SK-N-SH (cell line): ENCODE measurements at regions not wholly inside any gene's neighbourhood (a gene's known extent, or its start where the extent isn't known, plus 50 kb on each side); places are given as distances from the start of the nearest gene placed in this dataset.

ENCODE experiments used
- CTCF ChIA-PET: fragments of 300-600, 350-600 bp; formaldehyde crosslinking; extraction: SDS; loops from one replicate; lab custom pipeline; 2021; lab: Yijun Ruan, JAX
- POLR2A ChIA-PET: fragments of 350-600 bp; sonication (Branson Sonifier 250); formaldehyde crosslinking; extraction: SDS; loops from one replicate; lab custom pipeline; 2020; ENCODE audit warnings: antibody characterized with exemption, inconsistent platforms; lab: Yijun Ruan, JAX
- DNase-seq: peaks from one replicate; pipeline ENCODE4 v3.0.0; 2012
- H2AFZ ChIP-seq: fragments of 200-600 bp; sonication (generic); 2 replicates; pipeline ENCODE4 v1.8.1; 2016; ENCODE audit warnings: antibody characterized with exemption, mild to moderate bottlenecking, low read depth
- H3F3A ChIP-seq: fragments of 200-600 bp; sonication (generic); replicated peaks from 2 replicates; pipeline ENCODE3; 2016; ENCODE audit warnings: antibody characterized with exemption, mild to moderate bottlenecking; ENCODE audit not compliant: insufficient read depth
- H3K27ac ChIP-seq, 2 experiments: fragments of 200-500 bp in 1 of 2; fragments of 200-600 bp in 1 of 2; sonication (Bioruptor generic) in 1 of 2; sonication (generic), shearing (Covaris generic) in 1 of 2; 2 replicates each; pipeline versions ENCODE4 v1.5.1 to v1.6.1; 2014 to 2016; ENCODE audit warnings: low read depth in 2 of 2, inconsistent platforms in 1 of 2, low read length in 1 of 2, mild to moderate bottlenecking in 1 of 2, mixed read lengths in 1 of 2
- H3K27me3 ChIP-seq: fragments of 200-600 bp; sonication (generic), shearing (Covaris generic); 2 replicates; pipeline ENCODE4 v1.6.1; 2016; ENCODE audit warnings: mixed run types; ENCODE audit not compliant: insufficient read depth
- H3K36me3 ChIP-seq, 2 experiments: fragments of 200-500 bp in 1 of 2; fragments of 200-600 bp in 1 of 2; sonication (Bioruptor generic) in 1 of 2; sonication (generic) in 1 of 2; replicated peaks in 1 of 2; 2 replicates each; pipeline versions ENCODE3 to v1.5.1; 2014 to 2016; ENCODE audit warnings: low read length in 1 of 2, mild to moderate bottlenecking in 1 of 2; ENCODE audit not compliant: insufficient read depth in 2 of 2, control insufficient read depth in 1 of 2
- H3K4me1 ChIP-seq, 2 experiments: fragments of 200-500 bp in 1 of 2; fragments of 200-600 bp in 1 of 2; sonication (Bioruptor generic) in 1 of 2; sonication (generic), shearing (Covaris generic) in 1 of 2; 2 replicates each; pipeline versions ENCODE4 v1.5.1 to v1.6.1; 2014 to 2016; ENCODE audit warnings: low read depth in 1 of 2, low read length in 1 of 2, mixed run types in 1 of 2; ENCODE audit not compliant: insufficient read depth in 2 of 2, control insufficient read depth in 1 of 2
- H3K4me2 ChIP-seq: fragments of 200-600 bp; sonication (generic), shearing (Covaris generic); 2 replicates; pipeline ENCODE4 v1.6.1; 2017; ENCODE audit warnings: mixed run types
- H3K4me3 ChIP-seq, 2 experiments: fragments of 200-500 bp in 1 of 2; fragments of 200-600 bp in 1 of 2; sonication (Bioruptor generic) in 1 of 2; sonication (generic), shearing (Covaris generic) in 1 of 2; 2 replicates each; pipeline versions ENCODE4 v1.5.1 to v1.8.1; 2014 to 2016; ENCODE audit warnings: low read depth in 2 of 2, inconsistent platforms in 1 of 2, low read length in 1 of 2, mild to moderate bottlenecking in 1 of 2, mixed read lengths in 1 of 2, moderate library complexity in 1 of 2
- H3K79me2 ChIP-seq: fragments of 200-600 bp; sonication (generic); 2 replicates; pipeline ENCODE4 v1.8.1; 2017; ENCODE audit warnings: mild to moderate bottlenecking; ENCODE audit not compliant: insufficient read depth
- H3K9ac ChIP-seq: fragments of 200-600 bp; sonication (generic); 2 replicates; pipeline ENCODE4 v1.6.1; 2017; ENCODE audit warnings: mixed run types
- H3K9me2 ChIP-seq: fragments of 200-600 bp; sonication (generic); 2 replicates; pipeline ENCODE4 v1.6.1; 2017; ENCODE audit warnings: mixed run types
- H3K9me3 ChIP-seq: fragments of 200-600 bp; sonication (generic); 2 replicates; pipeline ENCODE4 v1.6.1; 2017; ENCODE audit warnings: mixed run types, mild to moderate bottlenecking, moderate library complexity
- H4K20me1 ChIP-seq: fragments of 200-600 bp; sonication (generic); 2 replicates; pipeline ENCODE4 v1.6.1; 2017; ENCODE audit warnings: mild to moderate bottlenecking, mixed run types; ENCODE audit not compliant: insufficient read depth
- CHD2 ChIP-seq: fragments of 150-350 bp; IDR thresholded peaks from 2 replicates; pipeline ENCODE4 v1.6.1; 2018; ENCODE audit warnings: low read length; ENCODE audit not compliant: partially characterized antibody
- FOSL2 ChIP-seq: IDR thresholded peaks from 2 replicates; pipeline ENCODE4 v1.4.0; 2012; ENCODE audit warnings: low read depth, mild to moderate bottlenecking, moderate library complexity, borderline replicate concordance
- FOXJ3 ChIP-seq: sonication (generic); formaldehyde crosslinking; IDR thresholded peaks from 2 replicates; pipeline ENCODE4 v1.5.1; 2020; ENCODE audit warnings: mild to moderate bottlenecking, missing genetic modification reagents
- GABPA ChIP-seq: IDR thresholded peaks from 2 replicates; pipeline ENCODE4 v1.4.0; 2012; ENCODE audit warnings: low read depth, mild to moderate bottlenecking
- IRF3 ChIP-seq: fragments of 150-350 bp; IDR thresholded peaks from 2 replicates; pipeline ENCODE4 v1.6.1; 2016; ENCODE audit warnings: mild to moderate bottlenecking, low read depth, low read length
- JUND ChIP-seq: IDR thresholded peaks from 2 replicates; pipeline ENCODE4 v1.4.0; 2012
- MAX ChIP-seq: IDR thresholded peaks from 2 replicates; pipeline ENCODE4 v1.4.0; 2012; ENCODE audit warnings: low read depth
- MEF2A ChIP-seq: IDR thresholded peaks from 2 replicates; pipeline ENCODE4 v1.4.0; 2012; ENCODE audit warnings: low read depth, borderline replicate concordance
- NRF1 ChIP-seq: IDR thresholded peaks from 2 replicates; pipeline ENCODE4 v1.6.1; 2012; ENCODE audit warnings: low read depth, mild to moderate bottlenecking, low read length
- PBX3 ChIP-seq: IDR thresholded peaks from 2 replicates; pipeline ENCODE4; 2012
- POLR2AphosphoS5 ChIP-seq: IDR thresholded peaks from 2 replicates; pipeline ENCODE4 v1.6.1; 2012; ENCODE audit warnings: low read depth, low read length
- RCOR1 ChIP-seq: fragments of 150-350 bp; IDR thresholded peaks from 2 replicates; pipeline ENCODE4 v1.6.1; 2017; ENCODE audit warnings: antibody characterized with exemption, low read length
- REST ChIP-seq: IDR thresholded peaks from 2 replicates; pipeline ENCODE4 v1.6.1; 2012; ENCODE audit warnings: mild to moderate bottlenecking, low read depth, low read length, moderate library complexity
- SMC3 ChIP-seq: IDR thresholded peaks from 2 replicates; pipeline ENCODE4 v1.6.1; 2012; ENCODE audit warnings: low read depth, low read length, improper control_type of control experiment
- TEAD4 ChIP-seq: IDR thresholded peaks from 2 replicates; pipeline ENCODE4 v1.4.0; 2012; ENCODE audit warnings: mild to moderate bottlenecking, borderline replicate concordance; ENCODE audit not compliant: insufficient read depth
- USF2 ChIP-seq: fragments of 150-350 bp; IDR thresholded peaks from 2 replicates; pipeline ENCODE4 v1.6.1; 2017; ENCODE audit warnings: antibody characterized with exemption, low read length, low read depth, borderline replicate concordance
- WGBS: methylation state at CpG from one replicate; pipeline ENCODE4 v1.1.6; 2017; ENCODE audit warnings: low lambda C conversion rate; 5-methylcytosine and 5-hydroxymethylcytosine counted together

- H3K27me3 ChIP-seq, result peaks cover 52% of the 10 kb centered on the region; the same call in 1 of the 2 replicates
- no peak overlapping the region for H3K4me2 ChIP-seq
- no peaks in the 10 kb centered on the region for H3K9me2 ChIP-seq
- H3K36me3 ChIP-seq, result no peaks in the 10 kb centered on the region
- WGBS, result 11% methylated on average over 1 of the region's 1 CpG
- no peak for DNase-seq
- H3K27ac ChIP-seq, result no peak overlapping the region
- H3K79me2 ChIP-seq, result no peaks in the 10 kb centered on the region
- H3K4me3 ChIP-seq, result no peak overlapping the region
- H3K9me3 ChIP-seq, result no peaks in the 10 kb centered on the region
- no peak overlapping the region for H2AFZ ChIP-seq
- ChIA-PET POLR2A (interaction anchor here (0.5 kb wide), 1 partner anchor 552 kb away, joined by 3 read pairs; no protein-coding TSS in a partner anchor), CTCF (no interaction called here)
- H4K20me1 ChIP-seq, result no peaks in the 10 kb centered on the region
- TF ChIP-seq RCOR1, result no peak
- no peak for TF ChIP-seq MAX
- no peak for TF ChIP-seq JUND
- TF ChIP-seq USF2, result no peak
- TF ChIP-seq IRF3, result no peak
- no peak for TF ChIP-seq TEAD4
- no peak for TF ChIP-seq POLR2AphosphoS5
- no peak for TF ChIP-seq REST
- TF ChIP-seq MEF2A, result no peak
- TF ChIP-seq FOXJ3 (CRISPR knock-in tag), result no peak
- TF ChIP-seq GABPA, result no peak
- TF ChIP-seq FOSL2, result no peak
- TF ChIP-seq NRF1, result no peak
- no peak for TF ChIP-seq CHD2
- no peak for TF ChIP-seq PBX3
- TF ChIP-seq SMC3, result no peak
- H3K4me1 ChIP-seq, result no peaks in the 10 kb centered on the region; a peak in 1 of 4 replicates
- no peaks in the 10 kb centered on the region for H3F3A ChIP-seq
- no peak overlapping the region for H3K9ac ChIP-seq
These were observed 637.4 kb downstream of the ZNF674 start for GRCh38 chrX:45907786-45908185.
